ENCODE measurements at regions not wholly inside any gene's neighbourhood (a gene's known extent, or its start where the extent isn't known, plus 50 kb on each side); places are given as distances from the start of the nearest gene placed in this dataset.

DNA sequence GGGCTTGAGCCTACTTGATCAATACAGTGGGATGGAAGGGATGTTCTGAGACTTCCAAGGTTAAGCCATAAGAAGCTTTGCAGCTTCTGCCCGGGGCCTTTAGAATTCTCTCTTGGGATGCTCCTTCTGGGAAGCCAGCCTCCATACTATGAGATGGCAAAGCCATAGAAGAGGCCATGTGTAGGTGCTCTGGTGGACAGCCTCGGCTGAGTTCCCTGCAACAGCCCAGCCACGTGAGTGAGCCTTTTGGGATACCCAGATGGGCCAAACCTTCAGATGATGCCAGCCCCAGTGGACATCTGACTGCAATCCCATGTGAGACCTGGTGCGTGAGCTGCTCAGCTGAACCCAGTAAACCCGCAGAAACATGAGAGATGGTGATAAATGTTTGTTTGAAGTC lies 370.6 kb downstream of the RPS24 start:
- H3K4me3 Mint-ChIP-seq = no peak overlapping the region
- intact Hi-C loops (cut with micrococcal nuclease) = no loop called here
- no peaks in the 10 kb centered on the region for H3K36me3 Mint-ChIP-seq
- no peak for DNase-seq
- CTCF ChIA-PET = no interaction called here
- peaks cover 9% of the 10 kb centered on the region for H3K27me3 Mint-ChIP-seq
- H3K27ac Mint-ChIP-seq = no peak overlapping the region
- H3K4me1 Mint-ChIP-seq (ENCODE audit: low read depth) = peaks cover 8% of the 10 kb centered on the region
- H3K9me3 Mint-ChIP-seq = no peaks in the 10 kb centered on the region
- POLR2A ChIA-PET = no interaction called here

DNA sequence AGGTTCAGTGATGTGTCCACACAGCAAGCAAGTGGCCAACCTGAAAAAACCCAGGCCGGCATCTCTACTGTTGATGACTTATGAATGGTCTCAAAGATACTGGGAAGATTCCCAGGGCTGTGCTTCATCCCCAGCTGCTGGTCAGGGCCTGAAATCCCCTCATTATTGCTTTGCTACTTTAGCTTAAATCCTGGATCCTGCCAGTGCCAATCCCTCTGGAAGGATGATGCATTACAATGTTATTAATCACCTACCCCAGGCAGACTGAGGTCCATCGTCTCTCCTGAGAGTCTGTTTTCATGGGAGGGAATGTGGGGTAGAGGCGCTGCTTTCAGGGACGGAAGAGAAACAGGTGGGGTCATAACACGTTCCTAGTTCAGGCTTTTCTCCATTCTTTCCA lies 371.6 kb downstream of the RPS24 start:
- Mint-ChIP-seq H3K4me1 (ENCODE audit: low read depth) (peaks cover 8% of the 10 kb centered on the region), H3K36me3 (no peaks in the 10 kb centered on the region), H3K27ac (no peak overlapping the region), H3K27me3 (peaks cover 9% of the 10 kb centered on the region), H3K4me3 (no peak overlapping the region), H3K9me3 (no peaks in the 10 kb centered on the region)
- POLR2A ChIA-PET = no interaction called here
- CTCF ChIA-PET = no interaction called here
- intact Hi-C loops (cut with micrococcal nuclease) = no loop called here
- no peak for DNase-seq

DNA sequence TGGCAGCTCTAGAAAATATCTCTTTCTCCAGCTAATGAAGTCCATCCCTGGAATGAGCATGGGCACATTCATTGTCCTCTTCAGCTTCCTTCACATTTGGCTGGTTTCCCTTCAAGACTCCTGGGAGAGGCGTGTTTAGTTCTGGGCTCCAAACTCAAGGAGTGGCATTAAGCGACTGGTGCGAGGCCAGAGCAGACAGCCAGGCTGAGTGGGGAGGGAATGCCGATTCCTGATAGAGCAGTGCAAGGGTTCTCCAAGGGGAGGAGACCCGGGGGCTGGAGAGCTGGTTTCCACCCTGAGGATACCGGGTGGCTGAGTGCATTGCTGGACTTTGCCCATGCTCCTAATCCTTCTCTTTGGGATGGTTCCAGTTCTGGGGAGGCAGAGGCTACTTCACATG lies 372.1 kb downstream of the RPS24 start:
- intact Hi-C loops (cut with micrococcal nuclease) = no loop called here
- CTCF ChIA-PET = no interaction called here
- peaks cover 9% of the 10 kb centered on the region for H3K27me3 Mint-ChIP-seq
- peaks cover 8% of the 10 kb centered on the region for H3K4me1 Mint-ChIP-seq (ENCODE audit: low read depth)
- no peaks in the 10 kb centered on the region for H3K36me3 Mint-ChIP-seq
- POLR2A ChIA-PET = no interaction called here
- H3K27ac Mint-ChIP-seq = no peak overlapping the region
- DNase-seq = no peak
- no peak overlapping the region for H3K4me3 Mint-ChIP-seq
- H3K9me3 Mint-ChIP-seq = no peaks in the 10 kb centered on the region

DNA sequence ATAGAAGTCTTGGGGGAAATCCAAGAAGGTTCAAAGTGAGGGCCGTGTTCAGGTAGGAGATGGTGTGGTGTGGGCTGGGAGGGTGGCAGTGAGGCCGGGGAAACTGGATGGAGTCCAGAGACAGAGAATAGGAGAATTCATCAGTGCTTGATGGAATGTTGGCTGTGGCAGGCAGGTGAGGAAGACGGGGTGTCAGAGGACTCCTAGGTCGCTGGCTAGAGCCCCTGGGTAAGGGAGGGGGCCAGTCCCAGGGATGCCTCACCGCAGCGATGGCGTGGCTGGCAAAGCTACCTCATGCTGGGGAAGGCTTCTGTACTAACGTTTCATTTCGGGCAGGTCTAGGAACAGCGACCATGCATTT lies 373.0 kb downstream of the RPS24 start:
- Mint-ChIP-seq H3K27ac (no peak overlapping the region), H3K9me3 (no peaks in the 10 kb centered on the region), H3K27me3 (peaks cover 9% of the 10 kb centered on the region), H3K36me3 (no peaks in the 10 kb centered on the region), H3K4me3 (peak overlapping the region; percentile 47), H3K4me1 (ENCODE audit: low read depth) (peaks cover 8% of the 10 kb centered on the region)
- intact Hi-C loops (cut with micrococcal nuclease) = no loop called here
- ChIA-PET POLR2A (no interaction called here), CTCF (interaction anchor here (0.8 kb wide), 1 partner anchor 789 kb away, joined by 3 read pairs; no protein-coding TSS in a partner anchor)
- DNase-seq = no peak

DNA sequence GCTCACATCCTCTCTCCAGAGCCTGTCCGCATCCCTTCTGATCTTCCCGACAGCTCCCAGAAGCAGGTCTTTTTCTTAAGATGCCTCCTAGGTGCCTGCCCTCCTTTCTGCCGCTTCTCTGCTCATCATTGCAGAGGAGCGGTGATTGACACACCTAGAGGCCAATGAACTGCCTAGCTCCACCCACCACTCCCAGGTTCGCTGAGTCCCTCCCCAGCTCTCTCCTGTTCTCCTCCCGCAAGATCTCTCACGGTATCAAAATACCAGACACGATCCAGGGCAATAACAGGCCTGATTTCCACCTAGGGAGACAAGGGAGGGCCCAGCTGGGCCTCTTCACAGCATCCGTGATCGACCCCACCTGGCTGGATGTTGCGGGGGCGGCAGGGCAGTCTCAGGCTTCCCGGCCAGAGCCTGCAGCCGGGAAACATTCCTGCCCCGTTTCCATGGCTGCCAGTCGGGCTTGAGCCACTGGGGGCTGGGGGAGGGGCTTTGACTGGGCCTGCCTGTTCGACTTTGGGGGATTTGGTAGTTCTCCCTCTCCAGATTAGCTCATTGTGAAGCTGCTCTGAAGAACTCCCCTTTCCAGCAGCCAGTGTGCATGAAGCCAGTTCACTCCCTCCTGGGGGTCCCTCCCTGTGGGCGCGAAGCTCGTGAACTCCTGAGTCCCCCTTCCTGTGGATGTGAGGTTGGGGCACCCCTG lies 373.5 kb downstream of the RPS24 start:
- Mint-ChIP-seq H3K4me1 (ENCODE audit: low read depth) (peaks cover 8% of the 10 kb centered on the region), H3K9me3 (no peaks in the 10 kb centered on the region), H3K27me3 (peaks cover 9% of the 10 kb centered on the region), H3K4me3 (peak overlapping the region; percentile 47), H3K36me3 (no peaks in the 10 kb centered on the region), H3K27ac (no peak overlapping the region)
- DNase-seq = peak; percentile 80
- intact Hi-C loops (cut with micrococcal nuclease) = no loop called here
- CTCF ChIA-PET = interaction anchor here (0.8 to 1.5 kb wide), 2 partner anchors 9 to 789 kb away, joined by 3 to 4 read pairs; no protein-coding TSS in a partner anchor
- POLR2A ChIA-PET = no interaction called here

DNA sequence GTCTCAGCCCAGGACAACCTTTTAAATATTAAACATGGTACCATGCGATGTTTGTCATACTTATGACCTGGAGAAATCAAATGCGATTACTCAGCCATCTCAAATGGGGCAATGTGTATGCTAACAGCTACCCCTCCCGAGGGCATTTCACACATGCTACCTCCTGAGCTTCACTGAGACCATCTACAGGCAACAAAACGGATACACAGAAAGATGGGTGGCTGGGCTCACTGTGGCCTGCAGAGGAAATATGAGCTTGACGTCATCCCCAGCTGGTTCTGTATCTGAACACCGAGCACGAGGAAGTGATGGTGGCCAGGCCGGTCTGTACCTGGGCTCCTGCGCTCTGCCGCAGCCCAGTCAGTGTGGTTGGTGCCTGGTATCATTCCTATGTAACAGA lies 374.3 kb downstream of the RPS24 start:
- ChIA-PET POLR2A (no interaction called here), CTCF (interaction anchor here (1.1 to 1.5 kb wide), 2 partner anchors 10 to 19 kb away, joined by 4 read pairs; no protein-coding TSS in a partner anchor)
- H3K4me1 Mint-ChIP-seq (ENCODE audit: low read depth) = peaks cover 8% of the 10 kb centered on the region
- no peak for DNase-seq
- intact Hi-C loops (cut with micrococcal nuclease) = no loop called here
- H3K27me3 Mint-ChIP-seq = peaks cover 9% of the 10 kb centered on the region
- H3K9me3 Mint-ChIP-seq = no peaks in the 10 kb centered on the region
- H3K36me3 Mint-ChIP-seq = no peaks in the 10 kb centered on the region
- no peak overlapping the region for H3K4me3 Mint-ChIP-seq
- no peak overlapping the region for H3K27ac Mint-ChIP-seq

DNA sequence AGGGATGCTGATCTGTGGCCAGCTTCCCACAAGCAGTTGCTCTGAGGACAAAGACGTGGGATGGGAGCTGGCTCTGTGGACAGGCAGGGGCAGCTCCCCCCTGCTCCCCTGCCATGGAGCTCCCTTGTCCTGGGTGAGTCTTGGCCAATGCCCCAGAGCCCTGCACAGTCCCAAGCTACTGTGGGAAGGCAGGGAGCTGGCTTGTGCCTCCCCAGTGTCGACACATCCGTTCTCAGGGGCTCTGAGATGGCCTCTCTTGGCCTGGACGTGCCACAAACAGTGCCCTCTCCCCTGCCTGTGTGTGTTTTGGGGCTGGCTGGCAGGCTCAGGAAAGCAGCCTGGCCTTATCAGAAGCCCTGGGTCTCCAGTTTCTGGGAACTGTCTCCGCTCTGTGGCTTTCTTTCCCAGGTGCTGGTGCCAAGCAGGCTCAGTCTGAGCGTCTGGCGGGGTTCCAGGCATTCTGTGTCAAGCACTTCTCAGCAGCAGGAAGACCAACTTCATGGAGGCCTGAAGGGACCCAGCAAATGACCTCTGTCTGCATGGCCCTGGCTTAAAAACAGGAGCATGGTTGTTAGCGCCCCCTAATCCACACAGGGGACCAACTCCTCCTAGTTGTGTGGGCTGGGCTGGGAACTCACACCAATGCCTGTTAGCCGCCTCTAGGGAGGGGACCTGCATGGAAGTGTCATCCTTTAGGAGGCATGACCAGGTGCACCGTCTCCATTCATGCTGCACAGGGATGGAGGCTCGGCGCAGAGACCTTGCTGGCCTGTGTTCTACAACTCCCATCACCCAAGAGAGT lies 375.2 kb downstream of the RPS24 start:
- peak; percentile 5 for DNase-seq
- Mint-ChIP-seq H3K9me3 (no peaks in the 10 kb centered on the region), H3K27me3 (peaks cover 9% of the 10 kb centered on the region), H3K36me3 (no peaks in the 10 kb centered on the region), H3K4me1 (ENCODE audit: low read depth) (peaks cover 8% of the 10 kb centered on the region), H3K4me3 (no peak overlapping the region), H3K27ac (no peak overlapping the region)
- POLR2A ChIA-PET = no interaction called here
- CTCF ChIA-PET = interaction anchor here (1.1 kb wide), 1 partner anchor 18 kb away, joined by 4 read pairs; no protein-coding TSS in a partner anchor
- intact Hi-C loops (cut with micrococcal nuclease) = no loop called here

DNA sequence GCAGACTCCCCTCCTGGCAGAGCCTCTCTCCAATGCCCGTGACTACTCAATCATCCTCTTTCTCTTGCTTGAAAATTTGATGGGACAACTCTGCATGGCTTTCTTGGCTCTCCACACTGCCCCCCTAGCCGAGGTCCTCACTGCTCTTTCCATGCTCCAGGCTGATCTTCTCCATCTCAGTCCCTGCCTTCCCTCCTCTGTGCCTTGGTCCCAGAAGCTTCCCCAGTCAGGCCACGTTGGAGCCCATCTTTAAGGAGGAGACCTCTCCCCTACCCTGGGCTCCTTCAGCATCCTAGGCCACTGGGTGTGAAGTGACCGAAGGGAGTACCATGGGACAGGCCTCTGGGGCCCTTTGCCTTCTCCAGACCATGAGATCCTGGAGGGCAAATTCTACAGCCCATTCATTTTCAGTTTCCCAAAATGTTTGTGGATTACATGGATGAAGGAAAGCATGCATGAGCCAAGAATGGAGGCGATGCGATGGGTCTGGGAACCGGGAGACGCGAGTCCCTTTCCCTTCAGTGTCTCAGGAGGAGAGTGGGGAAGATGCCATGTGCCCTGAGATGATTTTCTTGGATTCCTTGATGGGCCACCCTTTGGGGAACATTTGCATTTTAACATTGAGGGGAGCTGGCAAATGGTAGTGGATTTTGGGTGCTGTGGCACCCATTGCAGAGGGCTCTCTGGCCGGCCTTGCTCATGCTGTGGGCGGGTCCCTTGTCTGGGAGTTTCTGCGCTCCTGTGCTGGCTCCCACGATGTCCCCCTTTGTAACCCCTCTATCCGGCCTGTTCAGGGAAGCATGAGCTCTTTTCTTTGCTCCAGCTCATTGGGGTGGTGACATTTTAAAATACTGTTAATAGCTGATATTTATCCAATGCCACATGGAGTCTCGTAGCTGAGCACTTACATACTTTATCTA lies 376.6 kb downstream of the RPS24 start:
- H3K27ac Mint-ChIP-seq = no peak overlapping the region

DNA sequence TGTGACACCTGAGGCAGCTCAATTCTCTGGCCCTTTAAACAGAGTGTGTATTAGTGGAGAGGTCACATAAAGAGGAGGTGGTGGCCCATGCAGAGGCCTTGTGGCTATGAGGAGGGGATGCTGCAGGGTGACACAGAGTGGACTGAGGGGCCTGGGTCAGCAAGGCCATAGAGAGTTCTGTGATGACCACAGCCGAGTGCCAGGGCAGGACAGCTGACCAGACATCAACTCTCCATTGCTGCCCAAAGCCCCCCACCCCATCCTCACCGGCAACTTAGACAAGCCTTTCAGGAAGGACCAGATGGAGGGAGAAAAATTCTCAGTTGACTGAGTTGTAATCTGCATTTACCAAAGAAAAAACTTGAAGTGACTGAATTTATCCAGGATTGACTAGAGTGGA lies 378.1 kb downstream of the RPS24 start:
- peak; percentile 4 for DNase-seq
- H3K4me1 Mint-ChIP-seq (ENCODE audit: low read depth) = peaks cover 4% of the 10 kb centered on the region
- peaks cover 4% of the 10 kb centered on the region for H3K27me3 Mint-ChIP-seq
- CTCF ChIA-PET = no interaction called here
- no peaks in the 10 kb centered on the region for H3K36me3 Mint-ChIP-seq
- POLR2A ChIA-PET = no interaction called here
- H3K4me3 Mint-ChIP-seq = no peak overlapping the region
- H3K27ac Mint-ChIP-seq = no peak overlapping the region
- no peaks in the 10 kb centered on the region for H3K9me3 Mint-ChIP-seq
- intact Hi-C loops (cut with micrococcal nuclease) = no loop called here

More for the DNA sequence above, 376.6 kb downstream of the RPS24 start:
- Mint-ChIP-seq H3K4me3 (no peak overlapping the region), H3K4me1 (ENCODE audit: low read depth) (peaks cover 8% of the 10 kb centered on the region), H3K9me3 (no peaks in the 10 kb centered on the region), H3K36me3 (no peaks in the 10 kb centered on the region), H3K27me3 (peaks cover 9% of the 10 kb centered on the region)
- CTCF ChIA-PET = no interaction called here
- intact Hi-C loops (cut with micrococcal nuclease) = no loop called here
- POLR2A ChIA-PET = no interaction called here
- DNase-seq = peak; percentile 1

DNA sequence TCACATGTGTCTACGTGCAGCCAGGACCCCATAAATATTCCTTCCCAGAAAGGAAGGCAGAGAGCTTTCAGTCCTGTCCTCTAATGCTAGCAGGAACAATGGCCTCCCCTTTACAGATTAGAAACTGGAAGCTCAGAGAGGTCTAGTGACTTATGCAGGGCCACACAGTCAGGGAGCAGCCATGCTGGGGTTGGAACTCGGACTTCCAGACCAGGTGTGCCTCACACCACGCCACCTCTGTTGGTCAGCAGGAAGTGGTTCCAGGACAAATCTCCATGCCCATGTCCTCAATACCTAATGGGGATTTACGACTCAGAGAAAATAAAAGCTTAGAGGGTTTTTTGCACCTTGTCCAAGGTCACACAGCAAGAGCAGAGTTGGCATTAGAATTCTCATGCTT lies 378.9 kb downstream of the RPS24 start:
- DNase-seq = no peak
- H3K4me1 Mint-ChIP-seq (ENCODE audit: low read depth) = no peaks in the 10 kb centered on the region
- ChIA-PET CTCF (no interaction called here), POLR2A (no interaction called here)
- H3K9me3 Mint-ChIP-seq = no peaks in the 10 kb centered on the region
- H3K27ac Mint-ChIP-seq = no peak overlapping the region
- H3K36me3 Mint-ChIP-seq = no peaks in the 10 kb centered on the region
- intact Hi-C loops (cut with micrococcal nuclease) = no loop called here
- no peaks in the 10 kb centered on the region for H3K27me3 Mint-ChIP-seq
- H3K4me3 Mint-ChIP-seq = no peak overlapping the region

DNA sequence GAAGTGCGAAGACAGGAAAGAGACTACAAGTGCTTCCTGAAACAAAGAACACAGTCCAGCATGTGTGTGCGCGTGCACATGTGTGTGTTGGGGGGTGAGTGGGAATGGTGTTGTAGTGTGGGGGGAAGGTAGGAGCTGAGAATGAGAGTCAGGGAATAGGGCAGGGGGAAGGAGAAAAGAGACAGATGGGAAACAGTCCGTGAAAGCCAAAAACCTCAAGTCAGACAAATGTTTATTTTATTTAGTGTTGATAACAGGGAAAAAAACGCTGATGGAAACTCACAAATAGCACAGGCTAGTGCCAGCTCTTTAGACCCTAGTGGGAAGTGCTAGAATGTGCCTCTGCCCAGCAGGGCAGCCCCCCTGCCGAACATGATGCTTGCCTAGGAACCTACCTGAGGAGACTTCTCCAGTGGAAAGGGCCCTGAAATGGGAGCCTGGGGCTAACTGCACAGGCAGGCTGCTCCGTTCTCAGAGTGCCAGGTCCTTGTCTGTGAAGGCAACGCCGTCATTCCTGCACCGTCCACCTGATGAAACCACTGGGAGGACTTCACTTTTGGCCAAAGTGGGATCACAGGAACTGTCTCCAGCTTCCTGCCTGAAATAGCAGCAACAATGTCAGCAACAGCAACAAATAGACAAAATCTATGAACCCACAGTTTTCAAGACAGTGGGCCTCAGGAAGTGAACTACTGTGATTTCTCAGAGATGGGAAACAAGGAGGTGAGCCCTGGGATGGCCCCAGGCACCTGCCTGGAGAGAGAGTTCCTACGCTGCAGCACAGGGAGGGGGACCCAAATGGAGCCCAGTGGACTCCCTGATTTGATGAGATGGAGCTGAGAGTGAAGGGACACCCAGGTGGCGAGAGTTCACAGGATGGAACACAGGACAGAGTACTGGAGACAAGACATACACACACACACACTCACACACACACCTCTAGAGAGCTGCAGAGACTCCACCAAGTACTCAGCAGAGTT lies 379.7 kb downstream of the RPS24 start:
- no peaks in the 10 kb centered on the region for H3K27me3 Mint-ChIP-seq
- CTCF ChIA-PET = no interaction called here
- POLR2A ChIA-PET = no interaction called here
- no peaks in the 10 kb centered on the region for H3K36me3 Mint-ChIP-seq
- no peak overlapping the region for H3K27ac Mint-ChIP-seq
- no peaks in the 10 kb centered on the region for H3K9me3 Mint-ChIP-seq
- H3K4me1 Mint-ChIP-seq (ENCODE audit: low read depth) = no peaks in the 10 kb centered on the region
- no peak for DNase-seq
- intact Hi-C loops (cut with micrococcal nuclease) = no loop called here
- H3K4me3 Mint-ChIP-seq = no peak overlapping the region
